NCI-H526 treated with DMSO at 0.1 percent for 48 hours (cell line): ENCODE measurements at regions not wholly inside any gene's neighbourhood (a gene's known extent, or its start where the extent isn't known, plus 50 kb on each side); places are given as distances from the start of the nearest gene placed in this dataset.
"Not testable (repeated sequence)": the region's sequence is repeated elsewhere in the genome, so short reads cannot be mapped to it uniquely, and the experiment has no call there.

Experiments used
- DNase-seq: peaks from one replicate; lab custom pipeline; 2025; lab: John Stamatoyannopoulos, UW

- DNase-seq, result no peak
Observed at GRCh38 chr6:74018825-74019224, 322.8 kb downstream of the CD109 start.

- no peak for DNase-seq
Observed at GRCh38 chr6:74015427-74015826, 319.4 kb downstream of the CD109 start.

- DNase-seq, result no peak
Observed at GRCh38 chr6:74000666-74001490, 304.9 kb downstream of the CD109 start.

- not testable (repeated sequence) for DNase-seq
Observed at GRCh38 chr6:73990609-73991238, 294.7 kb downstream of the CD109 start.

GRCh38 chr6:73989428-73989827 is 293.4 kb downstream of the CD109 start:
- no peak for DNase-seq

GRCh38 chr6:73985891-73986290 is 289.9 kb downstream of the CD109 start:
- DNase-seq, result no peak

- no peak for DNase-seq
Observed at GRCh38 chr6:73984571-73985210, 288.7 kb downstream of the CD109 start.

GRCh38 chr6:73983367-73983766 is 287.4 kb downstream of the CD109 start:
- no peak for DNase-seq

GRCh38 chr6:73980096-73980495 is 284.1 kb downstream of the CD109 start:
- no peak for DNase-seq

- DNase-seq, result no peak
Observed at GRCh38 chr6:73978330-73978729, 282.3 kb downstream of the CD109 start.

- DNase-seq, result not testable (repeated sequence)
Observed at GRCh38 chr6:73972518-73972917, 276.5 kb downstream of the CD109 start.

GRCh38 chr6:73969971-73970970 is 274.3 kb downstream of the CD109 start:
- DNase-seq, result peak; percentile 21

- DNase-seq, result no peak
Observed at GRCh38 chr6:73968221-73968757, 272.3 kb downstream of the CD109 start.

GRCh38 chr6:73965539-73966029 is 269.6 kb downstream of the CD109 start:
- DNase-seq, result no peak

- no peak for DNase-seq
Observed at GRCh38 chr6:73964241-73964854, 268.3 kb downstream of the CD109 start.

GRCh38 chr6:73962884-73963283 is 266.9 kb downstream of the CD109 start:
- DNase-seq, result no peak

GRCh38 chr6:73956305-73956704 is 260.3 kb downstream of the CD109 start:
- DNase-seq, result no peak

- no peak for DNase-seq
Observed at GRCh38 chr6:73955800-73956199, 259.8 kb downstream of the CD109 start.

GRCh38 chr6:73954881-73955280 is 258.9 kb downstream of the CD109 start:
- DNase-seq, result no peak

- DNase-seq, result no peak
Observed at GRCh38 chr6:73951183-73951582, 255.2 kb downstream of the CD109 start.
